Neural progenitor cell (in vitro differentiated cells): ENCODE measurements at regions not wholly inside any gene's neighbourhood (a gene's known extent, or its start where the extent isn't known, plus 50 kb on each side); places are given as distances from the start of the nearest gene placed in this dataset.

Source experiments
- DNase-seq: peaks from one replicate; pipeline ENCODE4 v3.0.0-alpha.2; 2016; ENCODE audit warnings: low spot score
- H2AFZ ChIP-seq: fragments of 200-600 bp; sonication (generic); replicated peaks from 2 replicates; pipeline ENCODE4 v1.6.1; 2016; ENCODE audit warnings: antibody characterized with exemption
- H3F3A ChIP-seq: fragments of 200-600 bp; sonication (generic); 2 replicates; pipeline ENCODE4 v1.6.1; 2016; ENCODE audit warnings: antibody characterized with exemption, low read depth
- H3K27ac ChIP-seq: fragments of 200-600 bp; sonication (generic); 2 replicates; pipeline ENCODE4 v1.5.1; 2016; ENCODE audit warnings: mild to moderate bottlenecking
- H3K27me3 ChIP-seq: fragments of 200-600 bp; sonication (generic); 2 replicates; pipeline ENCODE4 v1.6.1; 2016; ENCODE audit warnings: mild to moderate bottlenecking, moderate library complexity
- H3K36me3 ChIP-seq: fragments of 200-600 bp; sonication (generic); 2 replicates; pipeline ENCODE4 v1.5.1; 2016
- H3K4me1 ChIP-seq: fragments of 200-600 bp; sonication (generic); 2 replicates; pipeline ENCODE4 v1.6.1; 2016; ENCODE audit warnings: mixed run types
- H3K4me2 ChIP-seq: fragments of 200-600 bp; sonication (generic); 2 replicates; pipeline ENCODE4 v1.6.1; 2016
- H3K4me3 ChIP-seq: fragments of 200-600 bp; sonication (generic); 2 replicates; pipeline ENCODE4 v1.5.1; 2016
- H3K79me2 ChIP-seq: fragments of 200-600 bp; sonication (generic); 2 replicates; pipeline ENCODE4 v1.6.1; 2016; ENCODE audit warnings: low read depth
- H3K9ac ChIP-seq: fragments of 200-600 bp; sonication (generic); 2 replicates; pipeline ENCODE4 v1.6.1; 2016
- H3K9me3 ChIP-seq: fragments of 200-600 bp; sonication (generic); 2 replicates; pipeline ENCODE4 v1.5.1; 2016; ENCODE audit warnings: low read depth
- H4K20me1 ChIP-seq: fragments of 200-600 bp; sonication (generic); 2 replicates; pipeline ENCODE4 v1.6.1; 2016; ENCODE audit warnings: low read depth
- H3K27ac Mint-ChIP-seq: 3 replicates; pipeline ENCODE4 v1.8.0; 2021; ENCODE audit warnings: mixed read lengths
- H3K27me3 Mint-ChIP-seq: 2 replicates; pipeline ENCODE4 v1.8.0; 2022; ENCODE audit warnings: low read depth, mild to moderate bottlenecking, inconsistent platforms, moderate library complexity, mixed read lengths; ENCODE audit not compliant: insufficient read depth
- H3K36me3 Mint-ChIP-seq: 3 replicates; pipeline ENCODE4 v1.8.0; 2021; ENCODE audit warnings: mixed read lengths
- H3K4me1 Mint-ChIP-seq: 3 replicates; pipeline ENCODE4 v1.8.0; 2021; ENCODE audit warnings: mixed read lengths
- H3K4me3 Mint-ChIP-seq: 3 replicates; pipeline ENCODE4 v1.8.0; 2021; ENCODE audit warnings: mild to moderate bottlenecking, moderate library complexity, mixed read lengths
- H3K9me3 Mint-ChIP-seq: 3 replicates; pipeline ENCODE4 v1.8.0; 2020; ENCODE audit warnings: mixed read lengths
- EZH2 ChIP-seq: fragments of 200-600 bp; sonication (generic); IDR thresholded peaks from 2 replicates; pipeline ENCODE4 v1.6.1; 2017; ENCODE audit warnings: antibody characterized with exemption, mild to moderate bottlenecking, moderate library complexity
- EZH2phosphoT487 ChIP-seq: fragments of 200-600 bp; sonication (generic); IDR thresholded peaks from 2 replicates; pipeline ENCODE4 v1.6.1; 2017; ENCODE audit warnings: antibody characterized with exemption
- TF ChIP-seq, protein P1 (sequence below): fragments of 200-600 bp; sonication (generic); IDR thresholded peaks from 2 replicates; pipeline ENCODE4 v1.5.1; 2017; ENCODE audit warnings: antibody characterized with exemption, mild to moderate bottlenecking

GRCh38 chr22:48520207-48520606 is 1307.5 kb downstream of the BRD1 start:
- Mint-ChIP-seq H3K4me3 (no peak overlapping the region), H3K36me3 (no peaks in the 10 kb centered on the region), H3K27me3 (peaks cover 4% of the 10 kb centered on the region), H3K9me3 (no peaks in the 10 kb centered on the region), H3K27ac (peak overlapping the region; percentile 97), H3K4me1 (peaks cover 46% of the 10 kb centered on the region)
- H3K27me3 ChIP-seq: no peaks in the 10 kb centered on the region
- H3F3A ChIP-seq: no peaks in the 10 kb centered on the region
- DNase-seq: no peak
- H3K36me3 ChIP-seq: no peaks in the 10 kb centered on the region
- no peaks in the 10 kb centered on the region for H3K79me2 ChIP-seq
- no peaks in the 10 kb centered on the region for H4K20me1 ChIP-seq
- peaks cover 13% of the 10 kb centered on the region for H3K4me1 ChIP-seq
- H3K9me3 ChIP-seq: no peaks in the 10 kb centered on the region
- no peak overlapping the region for H2AFZ ChIP-seq
- H3K9ac ChIP-seq: no peak overlapping the region
- H3K27ac ChIP-seq: no peak overlapping the region
- TF ChIP-seq EZH2 (no peak), EZH2phosphoT487 (no peak)
- TF ChIP-seq, protein P1, sequence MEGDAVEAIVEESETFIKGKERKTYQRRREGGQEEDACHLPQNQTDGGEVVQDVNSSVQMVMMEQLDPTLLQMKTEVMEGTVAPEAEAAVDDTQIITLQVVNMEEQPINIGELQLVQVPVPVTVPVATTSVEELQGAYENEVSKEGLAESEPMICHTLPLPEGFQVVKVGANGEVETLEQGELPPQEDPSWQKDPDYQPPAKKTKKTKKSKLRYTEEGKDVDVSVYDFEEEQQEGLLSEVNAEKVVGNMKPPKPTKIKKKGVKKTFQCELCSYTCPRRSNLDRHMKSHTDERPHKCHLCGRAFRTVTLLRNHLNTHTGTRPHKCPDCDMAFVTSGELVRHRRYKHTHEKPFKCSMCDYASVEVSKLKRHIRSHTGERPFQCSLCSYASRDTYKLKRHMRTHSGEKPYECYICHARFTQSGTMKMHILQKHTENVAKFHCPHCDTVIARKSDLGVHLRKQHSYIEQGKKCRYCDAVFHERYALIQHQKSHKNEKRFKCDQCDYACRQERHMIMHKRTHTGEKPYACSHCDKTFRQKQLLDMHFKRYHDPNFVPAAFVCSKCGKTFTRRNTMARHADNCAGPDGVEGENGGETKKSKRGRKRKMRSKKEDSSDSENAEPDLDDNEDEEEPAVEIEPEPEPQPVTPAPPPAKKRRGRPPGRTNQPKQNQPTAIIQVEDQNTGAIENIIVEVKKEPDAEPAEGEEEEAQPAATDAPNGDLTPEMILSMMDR: no peak
- no peak overlapping the region for H3K4me2 ChIP-seq
- no peak overlapping the region for H3K4me3 ChIP-seq

GRCh38 chr22:48517039-48518030 is 1310.3 kb downstream of the BRD1 start:
- Histone ChIP-seq H3K27me3 (no peaks in the 10 kb centered on the region), H3K4me1 (peaks cover 13% of the 10 kb centered on the region), H3K36me3 (no peaks in the 10 kb centered on the region), H3K4me3 (no peak overlapping the region), H3K27ac (no peak overlapping the region), H3K4me2 (no peak overlapping the region), H3K9ac (no peak overlapping the region), H3F3A (no peaks in the 10 kb centered on the region), H2AFZ (no peak overlapping the region), H4K20me1 (no peaks in the 10 kb centered on the region), H3K9me3 (no peaks in the 10 kb centered on the region), H3K79me2 (no peaks in the 10 kb centered on the region)
- Mint-ChIP-seq H3K4me1 (peaks cover 46% of the 10 kb centered on the region), H3K36me3 (no peaks in the 10 kb centered on the region), H3K27ac (peak overlapping the region; percentile 76), H3K9me3 (no peaks in the 10 kb centered on the region), H3K4me3 (no peak overlapping the region), H3K27me3 (peaks cover 4% of the 10 kb centered on the region)
- TF ChIP-seq EZH2phosphoT487 (no peak), EZH2 (no peak)
- TF ChIP-seq, protein P1: peak; percentile 28
- DNase-seq: peak; percentile 38

GRCh38 chr22:48516571-48516970 is 1311.1 kb downstream of the BRD1 start:
- no peak overlapping the region for H2AFZ ChIP-seq
- no peak overlapping the region for H3K27ac ChIP-seq
- TF ChIP-seq, protein P1: no peak
- TF ChIP-seq EZH2 (no peak), EZH2phosphoT487 (no peak)
- Mint-ChIP-seq H3K36me3 (no peaks in the 10 kb centered on the region), H3K27me3 (peaks cover 4% of the 10 kb centered on the region), H3K27ac (peak overlapping the region; percentile 76), H3K4me3 (no peak overlapping the region), H3K4me1 (peaks cover 41% of the 10 kb centered on the region), H3K9me3 (no peaks in the 10 kb centered on the region)
- H3K4me1 ChIP-seq: peaks cover 13% of the 10 kb centered on the region
- H3K79me2 ChIP-seq: no peaks in the 10 kb centered on the region
- H3K4me3 ChIP-seq: no peak overlapping the region
- H3K4me2 ChIP-seq: no peak overlapping the region
- no peaks in the 10 kb centered on the region for H3K9me3 ChIP-seq
- H3K9ac ChIP-seq: no peak overlapping the region
- no peaks in the 10 kb centered on the region for H3K36me3 ChIP-seq
- no peaks in the 10 kb centered on the region for H4K20me1 ChIP-seq
- no peaks in the 10 kb centered on the region for H3F3A ChIP-seq
- no peak for DNase-seq
- no peaks in the 10 kb centered on the region for H3K27me3 ChIP-seq
